ENCODE measurements at regions not wholly inside any gene's neighbourhood (a gene's known extent, or its start where the extent isn't known, plus 50 kb on each side); places are given as distances from the start of the nearest gene placed in this dataset.
"Not testable (repeated sequence)": the region's sequence is repeated elsewhere in the genome, so short reads cannot be mapped to it uniquely, and the experiment has no call there.

GRCh38 chr6:22349051-22349450 is 52.2 kb upstream of the PRL start:
- no peak for DNase-seq

GRCh38 chr6:22349528-22349927 is 52.7 kb upstream of the PRL start:
- DNase-seq = no peak

DNA sequence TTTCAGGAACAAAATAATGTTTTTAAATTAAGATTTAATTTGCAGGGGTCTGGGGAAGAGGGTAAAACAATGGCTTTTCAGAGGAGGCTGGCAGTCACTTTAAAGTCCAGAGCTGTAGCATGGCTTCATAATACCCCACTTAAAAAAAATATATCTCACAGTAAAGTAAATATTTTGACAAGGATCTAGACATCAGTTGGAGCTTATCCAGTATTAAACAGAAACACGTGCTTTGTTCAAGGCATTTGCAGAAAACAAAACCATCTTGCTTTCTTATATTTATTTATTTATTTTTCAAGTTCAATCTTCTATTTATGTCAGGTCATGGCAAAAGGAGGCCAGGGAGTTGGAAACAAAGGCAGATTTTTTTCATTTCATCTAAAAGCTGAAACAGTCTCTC is 53.3 kb upstream of the PRL start:
- DNase-seq = no peak

DNA sequence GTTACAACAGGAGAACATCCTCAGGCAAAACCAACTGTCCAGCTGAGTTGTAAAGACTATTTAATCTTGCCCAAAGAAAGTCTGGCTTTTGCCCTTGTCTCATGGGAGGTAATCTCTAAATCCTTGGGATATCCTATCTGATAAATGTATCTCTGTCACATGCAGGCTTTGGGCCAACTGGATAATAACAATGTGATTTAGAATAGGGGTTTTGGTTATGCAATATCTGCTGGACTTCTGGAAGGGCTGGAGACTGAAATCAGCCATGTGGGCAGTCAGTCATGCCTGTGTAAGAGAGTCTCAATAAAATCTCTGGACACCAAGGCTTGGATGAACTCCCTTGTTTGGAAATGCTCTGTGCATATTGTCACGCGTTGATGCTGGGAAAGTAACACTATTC is 56.3 kb upstream of the PRL start:
- no peak for DNase-seq

- no peak for DNase-seq
Observed at GRCh38 chr6:22356362-22356940, 59.6 kb upstream of the PRL start.

- DNase-seq = no peak
Observed at GRCh38 chr6:22357724-22358189, 60.9 kb upstream of the PRL start.

DNA sequence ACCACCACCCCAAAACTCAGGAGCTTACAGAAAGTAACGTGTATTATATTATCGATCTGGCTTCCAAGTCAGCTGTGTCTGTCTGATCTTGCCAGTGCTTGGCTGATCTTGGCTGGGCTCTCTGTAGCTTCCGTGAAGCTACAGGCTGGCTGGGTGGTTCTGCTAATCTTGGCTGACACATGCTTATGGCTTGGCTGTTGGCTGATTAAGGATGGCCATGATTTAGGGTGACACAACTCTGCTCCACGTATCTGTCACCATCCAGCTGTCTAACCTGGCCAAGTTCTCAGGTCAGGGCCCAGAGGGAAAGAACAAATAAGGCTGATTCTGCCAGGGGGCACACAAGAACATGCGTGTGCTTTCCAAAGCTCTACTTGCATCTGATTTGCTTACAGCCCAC is 64.7 kb upstream of the PRL start:
- no peak for DNase-seq

- DNase-seq = no peak
Observed at GRCh38 chr6:22362361-22362760, 65.5 kb upstream of the PRL start.

- DNase-seq = no peak
Observed at GRCh38 chr6:22363166-22363713, 66.4 kb upstream of the PRL start.

GRCh38 chr6:22363714-22364239 is 66.9 kb upstream of the PRL start:
- no peak for DNase-seq

- no peak for DNase-seq
Observed at GRCh38 chr6:22364306-22364705, 67.5 kb upstream of the PRL start.

- no peak for DNase-seq
Observed at GRCh38 chr6:22366214-22366613, 69.4 kb upstream of the PRL start.

DNA sequence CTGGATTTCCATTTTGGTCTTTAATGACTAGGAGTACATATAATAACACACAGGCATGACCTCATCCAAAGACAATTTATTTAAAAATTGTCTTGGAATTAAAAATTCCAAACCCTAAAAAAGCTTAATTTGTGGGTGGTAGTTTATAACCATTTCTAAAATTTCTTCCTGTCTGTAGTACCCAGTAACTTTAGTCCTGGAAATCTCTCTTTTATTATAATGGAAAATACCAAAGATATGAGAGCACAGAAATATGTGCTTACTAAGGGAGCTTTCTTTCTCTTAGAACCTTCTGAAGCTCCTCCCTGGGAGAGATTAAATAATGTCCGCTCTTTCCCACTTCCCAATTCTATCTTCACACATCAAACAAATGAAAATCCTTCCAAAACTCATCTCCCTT is 70.5 kb upstream of the PRL start:
- DNase-seq = no peak

DNA sequence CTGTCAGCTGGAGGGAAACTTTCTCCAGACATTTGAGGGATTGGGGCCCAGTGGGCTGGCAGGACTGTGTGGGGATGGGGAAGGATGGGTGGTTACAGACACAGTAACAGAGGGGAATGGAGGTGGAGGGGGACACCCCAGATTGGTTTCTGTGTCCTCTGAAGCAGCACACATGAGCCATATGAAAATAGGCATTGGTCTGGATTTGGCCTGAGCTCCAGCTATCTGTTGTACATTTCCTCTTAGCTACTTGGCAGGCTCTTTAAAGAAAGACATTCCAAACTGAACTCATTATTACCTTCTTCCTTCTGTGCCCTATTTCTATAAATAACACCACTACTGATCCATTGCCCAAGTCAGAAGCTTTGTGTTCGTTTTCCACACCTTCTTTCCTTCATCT is 72.0 kb upstream of the PRL start:
- no peak for DNase-seq

DNA sequence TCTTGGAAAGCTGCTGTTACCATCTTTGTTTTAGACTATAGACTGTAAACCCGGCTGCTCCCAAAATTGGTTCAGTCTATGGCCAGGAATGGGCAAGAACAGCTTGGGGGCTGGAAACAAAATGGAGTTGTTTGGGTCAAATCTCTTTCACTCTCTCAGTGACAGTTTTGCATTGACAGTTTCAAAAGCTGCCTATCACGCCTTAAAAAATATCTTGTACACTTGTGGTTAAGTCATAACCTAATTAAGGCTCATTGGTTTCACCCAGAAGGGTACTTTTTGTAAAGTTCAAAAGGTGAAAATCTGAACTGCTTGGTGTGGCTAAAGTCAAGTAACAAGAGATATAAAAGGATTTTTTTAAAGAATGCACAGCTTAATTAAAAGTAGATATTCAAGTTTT is 76.1 kb upstream of the PRL start:
- no peak for DNase-seq

GRCh38 chr6:22374950-22375349 is 78.1 kb upstream of the PRL start:
- DNase-seq = not testable (repeated sequence)

GRCh38 chr6:22376293-22376692 is 79.5 kb upstream of the PRL start:
- DNase-seq = not testable (repeated sequence)

GRCh38 chr6:22378536-22378935 is 81.7 kb upstream of the PRL start:
- DNase-seq = not testable (repeated sequence)

DNA sequence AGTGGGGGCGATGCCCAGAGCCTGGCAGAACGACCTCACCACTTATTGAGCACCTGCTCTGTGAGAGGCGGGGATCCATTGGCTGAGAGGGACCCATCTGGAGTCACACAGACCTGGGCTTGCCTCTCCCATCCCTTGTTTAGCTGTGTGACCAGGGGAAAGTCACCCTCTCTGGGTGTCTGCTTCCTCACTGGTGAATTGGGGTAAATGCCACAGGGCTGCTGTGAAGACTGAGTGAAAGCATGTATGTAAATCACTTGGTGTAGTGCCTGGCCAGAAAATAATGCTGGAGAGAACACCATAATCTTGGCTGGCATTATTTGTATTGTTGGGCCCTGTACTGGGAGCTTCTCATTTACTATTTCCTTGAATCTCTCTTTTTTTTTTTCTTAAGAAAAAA is 83.4 kb upstream of the PRL start:
- DNase-seq = no peak

DNA sequence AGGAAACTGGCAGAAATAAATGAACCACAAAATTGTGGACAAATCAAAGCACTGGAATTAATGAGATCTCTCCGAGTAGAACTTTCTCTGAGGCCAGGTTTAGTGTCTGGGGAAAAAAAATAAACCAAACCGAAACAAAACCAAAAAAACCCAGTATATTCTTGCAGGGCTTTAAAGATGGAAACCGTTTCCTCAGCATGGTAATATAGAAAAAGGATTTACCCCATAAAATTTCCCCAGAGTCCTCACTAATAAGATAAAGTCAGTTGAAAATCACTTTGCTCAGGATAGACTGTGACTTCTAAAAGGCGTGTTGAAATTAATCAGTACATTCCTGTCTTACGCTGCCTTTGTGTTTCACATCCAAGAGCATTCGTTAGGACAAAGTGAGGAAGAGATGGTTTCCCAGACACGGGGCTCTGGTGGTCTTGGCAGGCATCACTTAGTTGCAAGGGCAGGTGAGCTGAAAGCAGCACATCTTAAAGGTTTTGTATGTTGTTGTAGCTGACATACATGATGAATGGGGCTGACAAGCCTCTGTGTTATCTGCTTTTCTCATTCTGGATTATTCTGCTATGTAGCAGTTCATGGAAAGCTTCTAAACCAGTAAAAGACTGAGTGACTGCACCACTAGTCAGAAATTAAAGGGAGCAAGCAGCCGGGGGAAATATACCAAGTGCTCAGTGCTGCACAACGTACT is 85.2 kb upstream of the PRL start:
- DNase-seq = no peak

- DNase-seq = no peak
Observed at GRCh38 chr6:22383016-22383415, 86.2 kb upstream of the PRL start.

GRCh38 chr6:22392711-22393110 is 95.9 kb upstream of the PRL start:
- DNase-seq = no peak

DNA sequence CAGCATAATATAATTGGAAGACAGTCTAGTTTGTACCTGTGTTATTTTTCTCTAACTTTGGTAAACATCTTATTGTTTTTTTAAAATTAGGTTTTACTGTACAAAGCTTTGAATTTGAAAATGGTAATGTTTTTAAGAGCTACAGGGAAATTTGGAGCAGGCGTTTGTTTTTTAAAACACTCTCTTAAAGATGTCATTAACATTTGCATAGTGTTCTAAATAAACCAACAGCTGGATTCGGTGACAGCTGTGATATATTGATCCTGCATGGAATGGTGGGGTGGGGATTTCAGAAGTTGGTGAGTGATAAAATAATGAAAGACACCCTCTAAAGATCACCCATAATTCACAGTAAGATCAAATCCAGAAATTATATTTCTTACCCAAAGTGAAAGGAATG is 97.9 kb upstream of the PRL start:
- no peak for DNase-seq

GRCh38 chr6:22399693-22400092 is 102.9 kb upstream of the PRL start:
- DNase-seq = no peak

DNA sequence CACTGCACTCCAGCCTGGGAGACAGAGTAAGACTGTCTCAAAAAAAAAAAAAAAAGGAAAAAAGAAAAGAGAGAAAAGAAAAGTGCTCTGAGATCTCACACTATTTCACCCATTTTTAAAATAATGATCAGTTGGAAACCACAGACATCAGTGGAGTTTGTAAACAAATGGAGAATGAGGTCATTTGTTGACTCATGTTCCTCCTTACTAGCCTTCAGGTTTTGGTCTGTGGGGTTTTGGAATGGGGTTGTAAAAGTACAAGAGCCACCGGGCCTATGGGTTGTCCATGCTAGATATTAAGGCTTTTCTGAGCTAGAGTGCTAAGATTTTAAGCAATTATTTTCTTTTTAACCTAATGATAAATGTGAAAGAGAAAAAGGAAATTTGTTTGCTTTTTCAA is 104.4 kb upstream of the PRL start:
- no peak for DNase-seq

All from NCI-H2171 (cell line).